ENCODE measurements at regions not wholly inside any gene's neighbourhood (a gene's known extent, or its start where the extent isn't known, plus 50 kb on each side); places are given as distances from the start of the nearest gene placed in this dataset.

GRCh38 chr1:81484284-81484683 lies 316.4 kb upstream of the ADGRL2 start:
- Histone ChIP-seq H2BK5ac (ENCODE audit: low read depth, low read length, poor library complexity, severe bottlenecking) (no peak overlapping the region), H3K4me1 (ENCODE audit: control insufficient read depth, insufficient read depth, low read depth, low read length) (no peaks in the 10 kb centered on the region), H3K36me3 (ENCODE audit: control insufficient read depth in 1 of 2, insufficient read depth in 2 of 2, low read depth in 1 of 2, low read length in 2 of 2) (no peaks in the 10 kb centered on the region), H3K23ac (ENCODE audit: low read length in 2 of 2) (no peak overlapping the region), H2AFZ (ENCODE audit: low read depth, low read length) (no peak overlapping the region), H3K4me2 (ENCODE audit: low read length, poor library complexity, severe bottlenecking) (no peak overlapping the region), H4K8ac (ENCODE audit: low read length) (no peak overlapping the region), H4K91ac (ENCODE audit: low read length) (no peak overlapping the region), H3K4me3 (ENCODE audit: insufficient read depth in 1 of 2, low read depth in 1 of 2, low read length in 2 of 2) (no peak overlapping the region), H2AK5ac (ENCODE audit: low read length, severe bottlenecking) (no peak overlapping the region), H2BK15ac (ENCODE audit: low read depth, poor library complexity, severe bottlenecking) (no peak overlapping the region), H2BK120ac (ENCODE audit: low read depth, low read length) (no peak overlapping the region), H3K4ac (ENCODE audit: low read depth in 1 of 2, low read length in 2 of 2) (no peak overlapping the region), H3K27me3 (ENCODE audit: control insufficient read depth in 1 of 2, insufficient read depth in 1 of 2, low read length in 2 of 2) (no peaks in the 10 kb centered on the region), H3K18ac (ENCODE audit: low read depth in 1 of 2, low read length in 2 of 2) (no peak overlapping the region), H3K9me3 (ENCODE audit: control insufficient read depth, low read length) (peaks cover 5% of the 10 kb centered on the region), H3K27ac (ENCODE audit: low read length, poor library complexity, severe bottlenecking) (no peak overlapping the region), H3K14ac (ENCODE audit: low read length in 2 of 2) (no peak overlapping the region), H3K9ac (ENCODE audit: low read length) (no peak overlapping the region), H2BK12ac (ENCODE audit: low read length in 2 of 2) (no peak overlapping the region), H3K79me1 (replicated peaks; ENCODE audit: low read length, poor library complexity, severe bottlenecking) (no peaks in the 10 kb centered on the region)
- peak; percentile 16 for DNase-seq
- 68% methylated on average over 1 of the region's 2 CpGs for WGBS

- Histone ChIP-seq H2BK5ac (ENCODE audit: low read depth, low read length, poor library complexity, severe bottlenecking) (no peak overlapping the region), H4K91ac (ENCODE audit: low read length) (no peak overlapping the region), H3K4me3 (ENCODE audit: insufficient read depth in 1 of 2, low read depth in 1 of 2, low read length in 2 of 2) (peak overlapping the region in 1 of 2 experiments; percentile 64), H3K4me1 (ENCODE audit: control insufficient read depth, insufficient read depth, low read depth, low read length) (no peaks in the 10 kb centered on the region), H3K9ac (ENCODE audit: low read length) (peak overlapping the region; percentile 35), H3K23ac (ENCODE audit: low read length in 2 of 2) (no peak overlapping the region), H3K4ac (ENCODE audit: low read depth in 1 of 2, low read length in 2 of 2) (no peak overlapping the region), H2BK15ac (ENCODE audit: low read depth, poor library complexity, severe bottlenecking) (no peak overlapping the region), H3K27me3 (ENCODE audit: control insufficient read depth in 1 of 2, insufficient read depth in 1 of 2, low read length in 2 of 2) (no peaks in the 10 kb centered on the region), H2AK5ac (ENCODE audit: low read length, severe bottlenecking) (no peak overlapping the region), H3K14ac (ENCODE audit: low read length in 2 of 2) (no peak overlapping the region), H3K79me1 (replicated peaks; ENCODE audit: low read length, poor library complexity, severe bottlenecking) (no peaks in the 10 kb centered on the region), H2BK120ac (ENCODE audit: low read depth, low read length) (no peak overlapping the region), H3K4me2 (ENCODE audit: low read length, poor library complexity, severe bottlenecking) (no peak overlapping the region), H3K9me3 (ENCODE audit: control insufficient read depth, low read length) (no peaks in the 10 kb centered on the region), H3K18ac (ENCODE audit: low read depth in 1 of 2, low read length in 2 of 2) (no peak overlapping the region), H4K8ac (ENCODE audit: low read length) (no peak overlapping the region), H2BK12ac (ENCODE audit: low read length in 2 of 2) (no peak overlapping the region), H3K36me3 (ENCODE audit: control insufficient read depth in 1 of 2, insufficient read depth in 2 of 2, low read depth in 1 of 2, low read length in 2 of 2) (no peaks in the 10 kb centered on the region), H2AFZ (ENCODE audit: low read depth, low read length) (no peak overlapping the region), H3K27ac (ENCODE audit: low read length, poor library complexity, severe bottlenecking) (no peak overlapping the region)
- WGBS = 79% methylated on average over 7 of the region's 7 CpGs
- DNase-seq = no peak
Observed at GRCh38 chr1:81478219-81478618, 322.5 kb upstream of the ADGRL2 start.

GRCh38 chr1:81477710-81478109 lies 323.0 kb upstream of the ADGRL2 start:
- Histone ChIP-seq H3K79me1 (replicated peaks; ENCODE audit: low read length, poor library complexity, severe bottlenecking) (no peaks in the 10 kb centered on the region), H2BK5ac (ENCODE audit: low read depth, low read length, poor library complexity, severe bottlenecking) (no peak overlapping the region), H3K23ac (ENCODE audit: low read length in 2 of 2) (no peak overlapping the region), H2AFZ (ENCODE audit: low read depth, low read length) (no peak overlapping the region), H2AK5ac (ENCODE audit: low read length, severe bottlenecking) (no peak overlapping the region), H3K4me2 (ENCODE audit: low read length, poor library complexity, severe bottlenecking) (no peak overlapping the region), H3K9ac (ENCODE audit: low read length) (peak overlapping the region; percentile 35), H3K4me1 (ENCODE audit: control insufficient read depth, insufficient read depth, low read depth, low read length) (no peaks in the 10 kb centered on the region), H3K4me3 (ENCODE audit: insufficient read depth in 1 of 2, low read depth in 1 of 2, low read length in 2 of 2) (peak overlapping the region in 1 of 2 experiments; percentile 64), H3K18ac (ENCODE audit: low read depth in 1 of 2, low read length in 2 of 2) (no peak overlapping the region), H2BK12ac (ENCODE audit: low read length in 2 of 2) (no peak overlapping the region), H2BK120ac (ENCODE audit: low read depth, low read length) (no peak overlapping the region), H3K4ac (ENCODE audit: low read depth in 1 of 2, low read length in 2 of 2) (no peak overlapping the region), H3K36me3 (ENCODE audit: control insufficient read depth in 1 of 2, insufficient read depth in 2 of 2, low read depth in 1 of 2, low read length in 2 of 2) (no peaks in the 10 kb centered on the region), H4K8ac (ENCODE audit: low read length) (no peak overlapping the region), H3K27me3 (ENCODE audit: control insufficient read depth in 1 of 2, insufficient read depth in 1 of 2, low read length in 2 of 2) (no peaks in the 10 kb centered on the region), H2BK15ac (ENCODE audit: low read depth, poor library complexity, severe bottlenecking) (no peak overlapping the region), H3K27ac (ENCODE audit: low read length, poor library complexity, severe bottlenecking) (no peak overlapping the region), H4K91ac (ENCODE audit: low read length) (no peak overlapping the region), H3K14ac (ENCODE audit: low read length in 2 of 2) (no peak overlapping the region), H3K9me3 (ENCODE audit: control insufficient read depth, low read length) (no peaks in the 10 kb centered on the region)
- peak; percentile 53 for DNase-seq
- 30% methylated on average over 5 of the region's 5 CpGs for WGBS

- H4K8ac ChIP-seq (ENCODE audit: low read length) = no peak overlapping the region
- no peak overlapping the region for H3K4me3 ChIP-seq (ENCODE audit: insufficient read depth in 1 of 2, low read depth in 1 of 2, low read length in 2 of 2)
- peak; percentile 25 for DNase-seq
- H2AFZ ChIP-seq (ENCODE audit: low read depth, low read length) = no peak overlapping the region
- no peaks in the 10 kb centered on the region for H3K36me3 ChIP-seq (ENCODE audit: control insufficient read depth in 1 of 2, insufficient read depth in 2 of 2, low read depth in 1 of 2, low read length in 2 of 2)
- no peak overlapping the region for H4K91ac ChIP-seq (ENCODE audit: low read length)
- H3K4me2 ChIP-seq (ENCODE audit: low read length, poor library complexity, severe bottlenecking) = no peak overlapping the region
- H3K23ac ChIP-seq (ENCODE audit: low read length in 2 of 2) = no peak overlapping the region
- no peak overlapping the region for H2BK12ac ChIP-seq (ENCODE audit: low read length in 2 of 2)
- H3K9ac ChIP-seq (ENCODE audit: low read length) = no peak overlapping the region
- H3K9me3 ChIP-seq (ENCODE audit: control insufficient read depth, low read length) = no peaks in the 10 kb centered on the region
- H2BK120ac ChIP-seq (ENCODE audit: low read depth, low read length) = no peak overlapping the region
- H3K18ac ChIP-seq (ENCODE audit: low read depth in 1 of 2, low read length in 2 of 2) = no peak overlapping the region
- H3K4ac ChIP-seq (ENCODE audit: low read depth in 1 of 2, low read length in 2 of 2) = peak overlapping the region in 1 of 2 experiments; percentile 14
- no peaks in the 10 kb centered on the region for H3K79me1 ChIP-seq (replicated peaks; ENCODE audit: low read length, poor library complexity, severe bottlenecking)
- H2AK5ac ChIP-seq (ENCODE audit: low read length, severe bottlenecking) = no peak overlapping the region
- no peak overlapping the region for H2BK15ac ChIP-seq (ENCODE audit: low read depth, poor library complexity, severe bottlenecking)
- H3K14ac ChIP-seq (ENCODE audit: low read length in 2 of 2) = no peak overlapping the region
- H3K27ac ChIP-seq (ENCODE audit: low read length, poor library complexity, severe bottlenecking) = no peak overlapping the region
- peaks cover 2% of the 10 kb centered on the region for H3K4me1 ChIP-seq (ENCODE audit: control insufficient read depth, insufficient read depth, low read depth, low read length)
- no peak overlapping the region for H2BK5ac ChIP-seq (ENCODE audit: low read depth, low read length, poor library complexity, severe bottlenecking)
- WGBS = 96% methylated on average over 5 of the region's 6 CpGs
- H3K27me3 ChIP-seq (ENCODE audit: control insufficient read depth in 1 of 2, insufficient read depth in 1 of 2, low read length in 2 of 2) = no peaks in the 10 kb centered on the region
Observed at GRCh38 chr1:81472387-81472786, 328.3 kb upstream of the ADGRL2 start.

Measured in mesenchymal stem cell (in vitro differentiated cells and primary cell).